HL-60/S4 treated with phorbol 12-myristate 13-acetate at 8.2 ng/mL for 4 days and 3 days (cell line): ENCODE measurements at regions not wholly inside any gene's neighbourhood (a gene's known extent, or its start where the extent isn't known, plus 50 kb on each side); places are given as distances from the start of the nearest gene placed in this dataset.
"Not testable (repeated sequence)": the region's sequence is repeated elsewhere in the genome, so short reads cannot be mapped to it uniquely, and the experiment has no call there.

Experiments
- in situ Hi-C: fragments of 300-500 bp; cut with MboI; formaldehyde crosslinking; loops from 2 replicates; pipeline ENCODE4 v1.15.0; 2022; ENCODE audit warnings: low sequenced_read_pairs

GRCh38 chr2:193847130-193847529, 1652.4 kb upstream of the TMEFF2 start:
- in situ Hi-C loops: no loop called here

DNA sequence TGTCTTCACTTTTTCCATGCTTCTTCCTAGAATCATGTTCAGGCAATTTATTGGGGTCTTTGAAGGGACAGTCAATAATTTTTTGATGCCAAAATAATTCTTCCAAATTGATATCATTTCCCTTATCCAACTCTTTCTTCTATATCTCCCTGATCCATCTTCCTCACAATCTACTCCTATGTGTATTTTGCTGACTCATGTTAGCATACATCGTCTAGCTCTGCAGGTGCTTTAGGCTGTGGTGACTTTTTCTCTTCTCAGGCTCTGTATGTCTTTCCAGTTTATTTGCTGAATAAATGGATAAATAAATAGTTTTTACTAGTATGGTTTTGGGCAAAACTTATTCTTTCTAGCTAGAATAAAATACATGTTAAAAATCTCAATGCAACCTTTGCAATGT, 1650.9 kb upstream of the TMEFF2 start:
- in situ Hi-C loops: no loop called here

GRCh38 chr2:193843675-193844074, 1648.9 kb upstream of the TMEFF2 start:
- in situ Hi-C loops: no loop called here

DNA sequence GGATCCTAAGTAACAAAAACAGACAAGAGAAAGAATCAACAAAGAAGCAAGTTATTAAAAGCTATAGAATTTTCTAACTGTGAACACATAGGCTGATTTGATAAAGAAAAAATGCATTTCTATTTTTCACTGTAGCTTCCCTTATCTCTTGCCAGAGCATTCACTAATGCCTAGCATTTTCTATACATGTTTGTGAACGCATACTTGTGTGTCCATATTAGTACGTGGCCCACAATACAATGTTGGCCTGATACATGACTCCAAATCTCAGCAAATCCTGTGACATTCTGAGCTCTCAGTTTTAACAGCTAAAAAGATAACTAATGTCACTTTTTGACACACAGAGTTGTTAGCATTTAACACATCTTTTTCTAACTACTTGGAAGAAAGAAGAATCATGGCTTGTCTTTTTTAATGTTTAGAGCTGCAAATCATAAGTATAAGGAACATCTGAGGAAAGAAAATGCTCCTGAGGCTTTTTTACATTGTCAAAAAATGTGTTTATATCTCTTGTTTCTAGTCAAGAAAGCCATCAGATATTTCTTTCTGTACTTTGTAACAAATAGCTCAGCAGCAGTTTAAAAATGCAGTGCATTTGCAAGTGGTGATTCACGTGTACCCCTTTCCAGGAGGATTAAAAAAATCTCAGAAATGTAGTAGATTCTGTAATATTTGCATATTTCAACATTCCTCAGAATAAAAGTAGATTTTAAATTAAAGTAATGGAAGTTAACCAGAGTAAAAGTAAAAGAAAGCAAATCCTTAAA, 1646.8 kb upstream of the TMEFF2 start:
- in situ Hi-C loops: no loop called here

DNA sequence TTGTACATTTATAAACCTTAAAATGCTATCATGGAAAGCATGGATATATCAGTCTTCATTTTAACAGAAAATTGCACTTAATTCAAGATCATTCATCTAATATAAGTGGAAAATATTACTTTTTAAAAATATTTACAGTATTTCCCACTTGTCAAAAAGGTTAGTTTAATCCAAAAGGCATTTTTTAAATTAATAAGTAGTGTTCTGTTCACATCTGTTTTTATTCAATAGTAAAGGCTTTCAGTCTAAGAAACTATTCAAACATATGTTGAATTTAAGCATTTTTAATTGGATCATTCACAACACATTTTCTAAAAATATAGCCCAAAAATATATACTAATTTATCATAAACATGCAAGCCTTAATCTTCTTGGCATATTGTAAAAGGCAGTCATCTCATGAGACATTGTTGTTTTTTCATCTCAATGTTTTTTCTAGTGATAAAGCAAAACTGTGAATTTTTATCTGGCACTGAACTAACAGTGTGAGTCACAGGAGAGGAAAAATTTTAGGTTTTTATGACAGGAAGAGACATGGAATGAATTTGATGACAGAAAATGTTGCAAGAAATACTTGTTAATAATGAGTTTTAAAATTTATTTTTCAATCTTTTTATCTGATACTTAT, 1642.5 kb upstream of the TMEFF2 start:
- in situ Hi-C loops: no loop called here

GRCh38 chr2:193836424-193837006, 1641.8 kb upstream of the TMEFF2 start:
- in situ Hi-C loops: not testable (repeated sequence)

DNA sequence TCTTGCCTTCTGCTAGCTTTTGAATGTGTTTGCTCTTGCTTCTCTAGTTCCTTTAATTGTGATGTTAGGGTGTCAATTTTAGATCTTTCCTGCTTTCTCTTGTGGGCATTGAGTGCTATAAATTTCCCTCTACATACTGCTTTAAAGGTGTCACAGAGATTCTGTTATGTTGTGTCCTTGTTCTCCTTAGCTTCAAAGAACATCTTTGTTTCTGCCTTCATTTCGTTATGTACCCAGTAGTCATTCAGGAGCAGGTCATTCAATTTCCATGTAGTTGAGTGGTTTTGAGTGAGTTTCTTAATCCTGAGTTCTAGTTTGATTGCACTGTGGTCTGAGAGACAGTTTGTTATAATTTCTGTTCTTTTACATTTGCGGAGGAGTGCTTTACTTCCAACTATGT, 1639.2 kb upstream of the TMEFF2 start:
- in situ Hi-C loops: not testable (repeated sequence)

DNA sequence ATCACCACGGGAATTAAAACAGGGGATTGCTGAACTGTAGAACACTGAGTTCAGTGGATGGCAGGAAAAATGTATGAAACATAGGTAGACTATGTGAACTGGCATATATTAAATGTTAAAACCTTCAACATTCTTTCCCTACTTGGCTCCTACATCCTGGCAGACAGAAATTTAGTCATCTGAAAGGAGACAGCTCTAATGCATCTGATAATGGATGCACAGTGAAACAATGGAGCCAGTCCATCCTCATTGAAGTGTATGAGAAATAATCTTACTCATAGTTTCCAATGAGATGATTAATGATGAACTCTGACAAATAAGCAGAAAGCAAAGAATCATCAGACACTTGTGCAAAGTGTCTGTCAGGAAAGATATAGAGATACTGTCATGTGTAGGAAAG, 1629.7 kb upstream of the TMEFF2 start:
- in situ Hi-C loops: no loop called here

DNA sequence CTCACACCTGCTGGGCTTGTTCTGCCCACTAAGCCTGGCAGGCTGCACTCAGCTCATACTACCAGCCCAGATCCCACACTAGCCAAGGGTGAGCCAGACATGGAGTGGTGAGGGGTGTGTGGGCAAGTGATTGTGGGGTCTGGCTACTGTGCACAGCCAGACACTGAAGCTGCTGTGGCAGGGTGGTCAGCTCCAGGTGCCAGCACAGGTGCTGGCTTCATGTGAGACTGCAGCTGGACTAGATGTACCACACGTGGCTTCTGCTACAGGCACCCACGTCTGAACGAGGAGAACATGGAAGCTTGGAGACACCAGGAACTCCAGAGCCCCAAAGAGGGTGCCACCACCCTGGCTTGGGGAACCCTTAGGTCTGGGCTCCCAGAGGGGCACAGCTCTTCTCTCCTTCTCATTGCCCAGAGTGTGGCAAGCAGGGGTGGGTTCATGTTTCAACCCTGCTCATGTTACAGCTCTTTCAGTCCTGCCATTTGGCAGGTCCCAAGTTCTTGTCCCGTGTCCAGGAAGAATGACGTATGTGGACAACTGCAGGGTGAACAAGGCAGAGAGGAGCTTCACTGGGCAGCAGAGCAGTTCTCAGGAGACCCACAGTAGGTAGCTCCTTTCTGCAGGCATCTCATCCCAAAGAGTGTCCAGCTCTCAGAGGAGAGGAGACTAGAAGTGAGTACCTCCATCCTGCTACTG, 1624.2 kb upstream of the TMEFF2 start:
- in situ Hi-C loops: no loop called here

DNA sequence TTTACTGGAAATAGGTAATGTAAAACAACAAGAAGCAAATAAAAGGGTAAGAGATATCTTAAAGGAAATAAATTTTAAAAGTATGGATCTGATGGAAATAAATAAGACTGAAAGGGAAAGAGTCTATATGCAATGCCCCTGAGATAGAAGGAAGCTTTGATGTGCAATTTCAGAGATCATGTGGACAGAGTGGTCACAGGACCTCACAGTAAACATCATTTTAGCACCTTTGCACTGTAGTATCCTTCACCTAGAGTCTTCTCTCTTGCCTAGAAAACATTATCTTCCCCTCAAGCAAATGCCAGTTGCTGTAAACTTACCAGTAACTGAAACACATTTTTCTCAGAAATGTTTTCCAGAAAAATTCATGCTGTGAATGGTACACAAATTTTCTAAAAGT, 1621.3 kb upstream of the TMEFF2 start:
- in situ Hi-C loops: no loop called here

DNA sequence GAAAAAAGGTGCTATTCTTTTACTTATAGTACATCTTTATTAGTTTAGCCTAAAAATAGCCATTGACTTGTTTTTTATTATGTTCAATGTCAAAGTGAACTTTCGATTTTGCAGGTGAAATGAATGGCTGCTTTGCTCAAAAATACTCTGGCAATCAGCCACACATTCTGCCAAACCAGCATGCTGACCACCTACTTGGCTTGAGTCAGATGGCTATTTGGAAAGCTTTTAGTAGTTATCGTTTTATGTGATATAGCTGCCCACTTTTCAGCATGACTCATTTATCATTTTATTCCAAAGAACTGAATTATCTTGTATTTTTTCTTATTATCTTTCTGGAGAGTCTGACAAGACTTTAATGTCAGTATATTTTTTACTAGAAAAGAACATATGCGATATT, 1615.8 kb upstream of the TMEFF2 start:
- in situ Hi-C loops: no loop called here

DNA sequence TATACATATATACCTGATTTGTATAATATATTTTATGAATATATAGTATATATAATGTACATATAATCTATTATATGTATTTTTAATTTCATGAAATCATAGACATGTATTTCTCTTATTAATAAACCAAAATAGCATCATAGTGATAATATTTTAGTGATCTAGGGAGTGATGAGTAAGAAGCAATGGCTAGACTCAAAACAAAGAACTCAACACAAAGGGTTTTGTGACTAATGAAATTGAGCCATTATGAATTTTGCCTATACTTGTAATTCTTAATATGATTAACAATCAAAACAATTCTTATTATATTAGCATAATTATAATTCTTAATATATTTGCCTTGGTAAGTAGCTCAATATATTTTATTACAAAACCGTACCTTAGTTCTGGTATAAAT, 1614.1 kb upstream of the TMEFF2 start:
- in situ Hi-C loops: no loop called here

DNA sequence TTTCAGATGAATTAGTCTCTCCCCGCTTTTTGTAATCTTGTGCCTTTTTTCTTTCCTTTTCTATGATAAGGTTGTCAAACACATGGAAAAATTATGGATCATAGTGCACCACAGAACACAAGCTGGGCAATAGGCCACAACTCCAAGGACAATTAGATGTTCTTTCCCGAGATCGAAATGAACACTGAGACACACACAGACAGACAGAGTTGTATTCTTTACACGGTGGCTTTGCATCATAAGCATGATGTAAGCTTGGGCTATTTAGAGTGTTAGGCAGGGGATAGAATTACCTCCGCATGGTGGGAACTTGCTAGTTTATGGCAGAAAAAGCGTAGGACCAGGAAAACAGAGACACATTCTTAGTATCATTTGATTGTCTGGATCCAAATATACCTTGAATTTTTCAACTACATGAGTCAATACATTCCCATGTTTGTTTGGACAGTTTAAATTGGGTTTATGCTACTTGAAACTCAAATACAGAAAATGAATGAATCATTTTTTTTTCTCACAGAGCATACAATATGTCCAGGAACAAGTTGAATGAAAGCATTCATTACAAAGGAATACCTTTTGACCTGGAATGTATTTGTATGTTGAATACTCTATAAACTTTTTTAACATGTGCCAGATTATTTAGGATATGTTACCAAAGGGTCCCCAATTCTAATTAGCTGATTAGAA, 1611.5 kb upstream of the TMEFF2 start:
- in situ Hi-C loops: no loop called here

GRCh38 chr2:193796847-193797246, 1602.1 kb upstream of the TMEFF2 start:
- in situ Hi-C loops: no loop called here

DNA sequence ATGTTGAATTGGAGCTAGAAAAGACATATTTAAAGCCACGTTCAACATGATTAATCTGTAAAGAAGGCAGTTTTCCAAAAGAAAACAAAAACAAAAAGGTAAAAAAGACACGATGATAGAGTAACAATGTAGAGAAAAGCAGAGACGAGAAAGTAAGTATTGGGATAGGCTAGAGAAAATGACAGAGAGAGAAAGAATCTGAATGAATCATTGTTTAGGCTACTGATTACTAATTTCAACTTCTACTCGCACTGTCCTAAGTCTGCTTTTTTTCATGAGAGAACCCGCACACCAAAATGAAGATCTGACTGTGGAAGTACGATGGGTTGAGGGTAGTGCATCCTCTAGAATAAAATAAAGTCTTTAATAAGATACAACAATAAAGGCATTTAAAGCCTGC, 1599.2 kb upstream of the TMEFF2 start:
- in situ Hi-C loops: no loop called here

- in situ Hi-C loops: no loop called here
Observed at GRCh38 chr2:193783681-193784080, 1588.9 kb upstream of the TMEFF2 start.

DNA sequence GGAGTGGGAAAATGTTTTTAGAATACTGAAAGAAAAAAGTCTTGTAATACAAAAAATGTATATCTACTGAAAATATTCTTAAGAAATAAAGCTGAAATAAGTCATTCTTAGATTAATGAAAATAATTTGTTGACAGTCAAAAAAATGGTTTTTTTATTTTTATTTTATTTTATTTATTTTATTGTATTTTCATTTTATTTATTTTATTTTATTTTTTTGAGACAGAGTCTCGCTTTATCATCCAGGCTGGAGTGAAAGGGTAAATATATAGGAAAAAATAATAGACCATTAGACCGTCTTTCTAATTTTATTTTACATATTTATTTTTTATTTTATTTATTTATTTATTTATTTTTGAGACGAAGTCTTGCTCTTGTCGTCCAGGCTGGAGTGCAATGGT, 1583.6 kb upstream of the TMEFF2 start:
- in situ Hi-C loops: no loop called here

- in situ Hi-C loops: no loop called here
Observed at GRCh38 chr2:193776988-193777387, 1582.3 kb upstream of the TMEFF2 start.

DNA sequence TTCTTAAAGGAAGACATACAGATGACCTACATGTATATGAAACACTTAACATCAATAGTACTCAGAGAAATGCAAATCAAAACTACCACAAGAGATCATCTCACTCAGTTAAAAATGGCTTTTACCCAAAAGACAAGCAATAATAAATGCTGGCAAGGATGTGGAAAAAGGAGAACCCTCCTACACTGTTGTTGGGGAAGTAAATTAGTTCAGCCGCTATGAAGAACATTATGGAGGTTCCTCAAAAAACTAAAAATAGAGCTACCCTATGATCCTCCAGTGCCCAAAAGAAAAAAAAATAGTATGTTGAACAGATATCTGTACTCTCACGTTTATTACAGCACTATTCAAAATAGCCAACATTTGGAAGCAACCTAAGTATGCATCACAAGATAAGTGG, 1579.4 kb upstream of the TMEFF2 start:
- in situ Hi-C loops: no loop called here

DNA sequence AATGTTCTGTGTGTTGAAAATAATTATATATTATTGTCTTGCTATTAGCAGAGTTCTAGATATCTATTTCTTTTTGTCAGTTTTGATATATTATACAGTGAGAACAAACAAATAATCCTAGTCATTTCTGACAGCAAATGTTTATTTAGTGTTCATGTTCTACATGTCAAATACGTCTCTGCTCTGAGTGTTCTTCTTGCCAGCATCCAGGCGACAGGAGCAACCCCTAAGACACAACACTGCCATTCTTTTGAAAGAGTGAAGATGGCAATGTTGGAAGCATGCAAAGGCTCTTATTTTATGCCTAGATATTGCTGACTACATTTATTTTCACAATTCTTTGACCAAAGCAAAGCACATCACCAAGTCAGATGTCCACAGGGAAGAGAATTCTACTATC, 1556.6 kb upstream of the TMEFF2 start:
- in situ Hi-C loops: no loop called here

- in situ Hi-C loops: no loop called here
Observed at GRCh38 chr2:193749485-193749884, 1554.8 kb upstream of the TMEFF2 start.
